HT-29 (cell line): ENCODE measurements at regions not wholly inside any gene's neighbourhood (a gene's known extent, or its start where the extent isn't known, plus 50 kb on each side); places are given as distances from the start of the nearest gene placed in this dataset.

Experiments used
- DNase-seq: peaks from one replicate; pipeline ENCODE4 v3.0.0-alpha.2; 2015; ENCODE audit warnings: low spot score

DNA sequence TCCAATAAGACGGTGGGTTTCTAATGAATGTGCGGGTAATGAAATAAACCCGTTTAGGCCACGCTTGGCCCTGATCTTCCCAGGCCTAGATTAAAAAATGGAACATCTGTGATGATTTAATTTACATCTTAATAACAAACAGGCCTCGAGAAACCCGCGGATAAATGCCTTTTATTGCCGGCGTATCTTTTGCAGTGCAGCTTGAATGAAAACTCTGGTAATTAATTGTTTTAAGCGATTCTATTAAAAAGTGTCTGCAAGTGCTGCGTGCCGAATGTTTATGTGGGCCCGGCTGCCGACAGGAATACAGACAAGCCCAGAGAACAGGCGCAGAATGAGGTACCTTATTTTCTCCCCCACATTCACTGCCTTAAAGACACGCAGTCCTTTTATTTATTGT is 420.7 kb downstream of the MN1 start:
- no peak for DNase-seq

DNA sequence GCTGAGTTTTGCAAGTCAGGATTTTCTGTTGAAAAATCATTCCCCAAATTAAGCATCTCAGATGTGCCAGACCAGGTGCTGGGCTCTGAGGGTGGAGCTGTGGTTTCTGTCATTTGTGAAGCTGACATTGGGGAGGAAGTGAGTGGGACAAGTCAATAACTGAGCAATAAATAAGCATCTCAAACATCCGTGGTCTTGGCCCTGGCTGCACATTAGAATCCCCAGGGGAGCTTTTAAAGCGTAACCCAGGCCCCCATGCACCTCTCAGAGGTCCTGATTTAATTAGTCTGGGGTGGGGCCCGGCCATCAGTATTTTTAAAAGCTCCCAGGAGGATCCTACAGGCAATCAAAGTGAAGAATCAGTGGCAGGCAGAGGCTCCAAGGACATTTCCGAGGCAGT is 420.0 kb downstream of the MN1 start:
- no peak for DNase-seq

DNA sequence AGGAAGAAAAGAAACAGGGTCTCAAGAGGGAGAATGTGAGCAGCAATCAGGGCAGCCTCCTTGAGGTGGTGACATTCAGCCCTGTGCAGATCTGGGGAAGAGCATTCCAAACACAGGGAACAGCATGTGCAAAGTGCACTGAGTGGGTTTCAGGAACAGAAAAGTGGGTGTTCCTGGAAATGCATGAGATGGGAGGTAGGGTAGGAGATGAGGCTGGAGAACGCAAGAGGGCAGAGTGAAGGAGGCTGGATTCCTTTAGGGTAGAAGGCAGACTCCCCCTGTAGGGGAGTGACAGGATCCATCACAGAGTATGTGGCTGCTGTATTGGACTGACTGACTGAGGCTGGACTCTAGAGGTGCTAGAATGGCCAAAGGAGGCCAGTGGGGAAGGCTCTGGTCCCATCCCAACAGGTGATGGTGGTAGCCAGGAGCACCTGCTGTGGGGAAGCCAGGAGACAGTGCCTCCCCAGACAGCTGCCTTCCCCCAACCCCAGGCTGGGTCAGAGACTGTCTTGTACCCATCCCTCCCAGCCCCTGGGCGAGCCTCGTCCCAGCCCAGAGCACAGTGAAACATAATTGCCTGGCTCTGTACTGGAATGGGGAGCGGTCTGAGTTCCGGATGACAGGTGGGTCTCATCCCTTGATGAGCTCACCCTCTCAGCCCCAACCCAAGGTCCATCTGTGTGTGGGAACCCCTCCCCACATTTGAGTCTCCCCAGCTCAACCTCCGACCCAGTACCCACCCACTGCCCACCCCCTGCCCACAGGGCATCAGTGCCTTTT is 419.4 kb downstream of the MN1 start:
- DNase-seq, result no peak

DNA sequence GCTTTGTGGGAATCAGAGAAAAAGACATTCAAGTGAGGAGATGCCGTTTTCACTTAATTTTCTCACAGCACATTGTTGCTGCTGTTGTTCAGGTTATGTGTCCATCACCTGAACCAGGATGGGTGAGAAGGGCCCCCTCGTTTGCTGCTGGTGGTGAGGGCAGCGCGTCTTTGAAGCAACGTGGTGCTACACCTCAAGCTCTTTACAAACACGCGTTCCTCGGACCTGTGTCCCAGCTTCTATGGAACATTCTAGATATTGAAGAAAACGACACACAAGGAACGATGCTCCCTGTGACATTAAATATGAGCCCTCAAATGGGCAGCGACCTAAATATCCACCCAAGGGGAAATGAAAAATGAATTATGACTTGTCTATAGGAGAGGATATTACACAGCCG is 418.6 kb downstream of the MN1 start:
- DNase-seq, result no peak

DNA sequence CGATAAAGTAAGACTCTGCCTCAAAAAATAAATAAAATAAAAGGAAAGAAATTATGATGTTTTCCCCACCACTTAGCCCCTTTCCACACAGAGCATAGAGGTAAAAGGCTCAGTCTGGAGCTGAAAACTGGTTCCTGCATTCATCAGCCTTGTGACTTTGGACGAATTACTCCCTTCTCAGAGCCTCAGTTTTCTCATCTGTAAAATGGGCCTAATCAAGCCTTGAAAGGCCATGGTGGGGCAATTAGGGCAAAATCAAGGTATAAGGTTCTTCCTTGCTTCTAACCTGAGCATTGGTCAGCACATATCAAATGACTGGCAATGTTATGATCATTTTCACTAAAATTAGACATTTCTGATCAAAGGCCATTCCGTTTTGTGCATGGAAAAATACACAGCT is 417.7 kb downstream of the MN1 start:
- DNase-seq, result no peak

DNA sequence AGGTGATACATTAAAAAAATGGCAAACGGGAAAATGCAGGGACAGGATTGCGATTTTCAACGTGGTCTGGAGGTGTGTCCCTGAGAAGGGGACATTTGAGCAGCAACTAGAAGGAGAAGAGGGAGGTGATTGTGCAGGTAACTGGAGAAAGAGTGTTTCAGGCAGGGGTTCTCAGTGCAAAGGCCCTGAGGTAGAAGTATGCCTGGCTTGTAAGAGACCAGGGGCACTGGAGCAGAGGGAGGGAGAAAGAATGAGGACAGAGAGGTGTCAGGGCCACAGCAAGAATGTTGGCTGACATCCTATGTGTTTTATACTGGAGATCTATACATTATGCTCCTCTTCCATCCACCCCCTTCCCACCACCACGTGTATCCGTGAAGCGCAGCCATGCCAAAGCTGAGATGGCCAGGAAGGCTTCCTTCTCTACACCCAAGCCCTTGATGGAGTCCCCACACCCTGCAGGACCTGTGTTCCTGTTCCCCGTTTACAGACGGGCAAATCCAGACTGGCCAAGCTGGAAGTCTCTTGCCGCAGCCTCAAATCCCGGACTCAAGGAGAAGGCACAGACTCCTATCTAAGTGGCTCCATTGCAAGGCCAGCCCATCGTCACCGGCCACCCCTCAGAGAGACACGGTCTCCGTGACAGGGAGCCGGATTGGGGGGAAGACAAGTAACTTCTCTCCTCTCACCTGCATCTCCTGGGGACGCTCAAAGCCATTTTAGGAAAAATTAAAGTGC is 416.1 kb downstream of the MN1 start:
- DNase-seq, result no peak

DNA sequence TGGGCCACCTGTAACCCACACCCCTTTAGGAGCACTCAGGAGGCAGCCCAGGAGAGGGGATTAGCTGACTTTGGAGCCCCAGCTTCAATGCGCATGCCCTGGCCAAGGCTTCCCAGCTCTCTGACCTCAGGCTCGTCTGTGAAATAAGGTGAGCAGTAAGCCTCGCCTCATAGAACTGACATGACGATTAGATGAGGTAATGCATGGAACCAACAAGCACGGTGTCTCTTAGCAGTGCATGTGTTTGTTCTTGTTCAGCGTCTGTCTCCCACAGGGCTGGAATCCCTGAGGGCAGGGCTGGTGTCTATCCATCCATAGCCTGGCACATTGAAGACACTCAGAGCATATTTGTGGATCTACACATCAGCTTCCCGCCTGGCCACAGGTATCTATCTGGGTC is 415.4 kb downstream of the MN1 start:
- DNase-seq, result no peak

DNA sequence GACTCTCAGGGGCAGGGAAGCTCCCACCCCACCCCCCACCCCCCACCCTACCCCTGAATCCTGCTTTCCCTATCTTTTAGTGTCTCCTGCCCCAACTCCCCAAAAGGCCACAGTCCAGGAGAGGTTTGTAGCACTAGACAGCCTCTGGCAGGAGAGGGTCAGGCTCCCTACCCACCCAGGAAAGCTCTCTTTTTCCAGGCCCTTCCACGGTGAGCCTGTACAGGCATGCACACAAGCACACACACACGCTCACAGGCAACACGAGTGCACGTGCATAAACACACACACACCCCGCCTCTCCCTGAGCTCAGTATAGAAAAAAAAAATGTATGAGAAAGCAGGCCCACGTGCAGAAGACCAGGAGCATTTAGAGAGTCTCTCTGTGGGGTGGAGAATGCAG is 414.0 kb downstream of the MN1 start:
- DNase-seq, result no peak

DNA sequence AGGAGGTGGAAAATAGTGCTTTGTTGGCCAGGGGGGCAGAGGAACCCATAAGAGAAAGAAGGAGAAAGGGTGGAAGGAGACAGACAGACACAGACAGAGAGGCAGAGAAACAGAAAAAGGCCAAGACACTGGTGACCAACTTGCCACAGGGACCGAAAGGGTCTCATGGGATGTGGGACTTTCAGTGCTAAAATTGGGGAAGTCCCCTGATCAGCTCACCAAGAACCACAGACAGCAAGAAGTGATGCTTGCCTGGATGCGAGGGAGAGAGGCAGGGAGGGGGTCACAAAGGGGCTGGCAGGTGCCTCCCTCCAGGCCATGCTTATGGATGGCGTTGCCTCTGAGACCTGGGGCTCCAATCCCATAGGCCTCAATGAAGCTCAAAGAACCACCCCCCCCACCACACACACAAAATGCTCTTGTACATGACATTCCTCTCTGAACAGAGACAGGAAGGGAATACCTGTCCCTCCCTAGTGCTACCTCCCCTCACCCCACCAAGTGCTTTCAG is 413.4 kb downstream of the MN1 start:
- no peak for DNase-seq

DNA sequence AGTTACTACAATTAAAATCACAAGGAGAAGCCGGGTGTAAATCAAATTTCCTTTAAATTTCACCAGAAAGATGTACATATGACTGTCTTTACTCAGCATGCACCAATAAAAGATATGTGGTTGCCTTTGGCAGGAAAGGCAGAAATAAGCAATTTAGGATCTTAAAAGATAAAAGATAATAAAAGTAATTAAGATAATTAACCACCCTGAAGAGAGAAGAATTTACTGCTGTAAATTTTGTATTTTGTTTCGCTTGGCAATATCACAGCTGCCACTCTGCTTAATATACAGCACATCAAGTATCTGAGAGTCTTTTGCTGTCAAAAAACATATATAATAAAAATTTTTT is 411.9 kb downstream of the MN1 start:
- no peak for DNase-seq

DNA sequence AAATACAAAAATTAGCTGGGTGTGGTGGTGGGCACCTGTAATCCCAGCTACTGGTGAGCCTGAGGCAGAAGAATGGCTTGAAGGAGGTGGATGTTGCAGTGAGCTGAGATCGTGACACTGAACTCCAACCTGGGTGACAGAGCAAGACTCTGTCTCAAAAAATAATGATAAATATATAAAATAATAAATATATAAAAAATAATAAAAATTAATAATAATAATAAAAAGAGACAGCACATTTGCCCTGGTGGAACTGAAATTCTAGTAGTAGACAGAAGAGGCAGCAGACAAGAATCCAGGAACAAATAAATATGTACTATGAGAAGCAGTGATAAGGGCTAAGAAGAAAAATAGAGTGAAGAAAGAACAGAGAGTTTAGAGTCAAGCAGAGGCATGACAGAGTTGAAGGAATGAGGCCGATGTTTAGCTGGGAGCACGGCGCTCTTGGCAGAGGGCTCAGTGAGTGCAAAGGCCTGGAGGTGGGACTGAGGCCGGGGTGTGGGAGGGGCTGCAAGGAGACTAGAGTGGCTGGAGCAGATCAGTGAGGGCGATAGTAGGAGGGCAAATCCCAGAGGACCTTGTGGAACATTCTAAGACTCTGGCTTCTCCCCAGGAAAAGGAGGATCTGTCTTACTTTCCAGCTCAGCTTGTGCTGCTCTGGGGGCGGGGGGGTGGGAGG is 410.3 kb downstream of the MN1 start:
- DNase-seq, result no peak

DNA sequence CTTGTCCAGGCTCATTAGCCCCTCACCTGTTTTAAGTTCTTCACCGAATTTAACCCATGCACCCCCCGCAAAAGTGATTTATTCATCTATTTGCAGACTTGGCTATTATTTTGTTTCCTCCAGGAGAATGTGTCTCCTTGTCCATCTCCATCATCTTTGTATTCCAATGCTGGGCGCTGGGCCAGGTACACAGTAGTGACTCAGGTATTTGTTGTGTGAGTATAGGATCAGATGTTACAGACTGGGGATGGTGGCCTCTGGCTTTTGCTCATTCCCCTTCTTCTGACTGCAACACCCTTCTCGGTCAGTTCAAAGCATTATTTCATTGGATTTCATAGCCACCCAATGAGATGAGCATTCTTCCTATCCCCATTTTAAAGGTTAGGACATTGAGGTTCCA is 408.2 kb downstream of the MN1 start:
- DNase-seq, result no peak

DNA sequence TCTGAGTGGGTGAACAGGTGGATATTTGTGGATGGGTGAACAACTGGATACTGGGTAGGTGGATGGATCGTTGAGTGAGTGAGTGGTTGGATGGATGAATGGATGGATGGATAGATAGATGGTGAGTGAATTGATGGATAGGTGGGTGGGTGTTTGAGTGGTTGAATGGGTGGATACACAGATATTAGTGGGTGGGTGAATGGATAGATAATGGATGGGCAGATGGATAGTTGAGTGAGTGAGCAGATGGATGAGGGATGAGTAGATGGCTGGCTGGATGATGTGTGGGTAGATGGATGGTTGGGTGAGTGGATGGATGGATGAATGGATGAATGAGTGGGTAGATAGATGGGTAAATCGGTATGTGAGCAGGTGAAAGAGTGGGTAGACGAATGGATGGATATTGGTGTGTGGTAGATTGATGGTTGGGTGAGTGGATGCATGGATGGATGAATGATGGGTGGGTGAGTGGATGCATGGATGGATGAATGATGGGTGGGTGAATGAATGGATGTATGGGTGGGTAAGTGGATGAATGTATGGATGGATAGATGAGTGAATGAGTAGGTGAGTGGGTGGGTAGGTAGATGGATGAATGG is 406.7 kb downstream of the MN1 start:
- no peak for DNase-seq

DNA sequence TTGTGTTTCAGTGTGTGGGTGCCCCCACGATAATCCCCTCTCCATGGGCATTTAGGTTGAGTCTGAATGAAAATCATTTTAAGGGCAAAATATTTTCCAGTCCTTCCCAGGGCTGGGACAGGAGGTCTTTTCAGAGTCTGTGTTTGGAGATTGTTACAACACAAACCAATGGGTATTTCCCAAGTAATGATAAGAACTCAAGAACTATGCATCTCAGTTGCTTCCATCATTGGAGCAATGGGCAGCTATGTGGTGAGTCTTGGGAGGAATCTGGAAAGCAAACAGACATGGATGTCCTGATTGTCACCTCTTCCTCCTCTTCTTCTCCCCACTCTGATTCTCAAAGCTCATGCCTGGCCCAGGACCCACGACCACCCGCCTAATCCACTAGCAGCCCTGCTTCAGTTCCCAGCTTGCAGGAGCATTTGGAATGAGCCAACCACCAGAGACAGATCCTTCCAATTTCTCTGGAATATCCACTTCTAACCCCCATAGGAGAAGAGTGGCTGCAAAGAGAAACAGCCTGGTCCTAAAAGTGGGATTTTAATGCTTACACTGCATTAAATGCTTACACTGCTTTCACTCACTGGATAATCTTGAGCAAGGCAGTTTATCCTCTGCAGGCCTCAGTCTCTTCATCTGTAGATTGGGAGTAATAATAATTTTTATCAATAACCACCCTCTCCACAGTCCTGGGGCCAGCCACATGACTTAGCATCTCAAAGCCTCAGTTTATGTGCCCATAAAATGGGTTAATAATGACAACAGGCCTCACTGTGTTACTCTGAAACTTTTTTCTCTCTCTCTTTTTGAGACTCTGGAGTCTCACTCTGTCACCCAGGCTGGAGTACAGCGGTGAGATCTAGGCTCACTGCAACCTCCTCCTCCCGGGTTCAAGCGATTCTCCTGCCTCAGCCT is 404.3 kb downstream of the MN1 start:
- DNase-seq, result no peak

DNA sequence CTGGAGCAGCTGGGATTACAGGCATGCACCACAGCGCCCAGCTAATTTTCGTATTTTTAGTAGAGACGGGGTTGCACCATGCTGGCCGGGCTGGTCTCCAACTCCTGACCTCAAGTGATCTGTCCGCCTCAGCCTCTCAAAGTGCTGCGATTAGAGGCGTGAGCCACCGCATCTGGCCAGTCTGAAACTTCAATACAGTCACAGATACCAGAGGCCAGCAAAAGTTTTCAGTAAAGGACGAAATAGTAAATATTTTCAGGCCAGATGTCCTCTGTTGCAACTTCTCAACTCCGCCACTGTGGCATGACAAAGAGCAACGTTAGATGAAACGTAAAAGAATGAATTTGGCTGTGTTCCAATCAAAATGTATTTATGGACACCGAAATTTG is 403.6 kb downstream of the MN1 start:
- DNase-seq, result no peak

DNA sequence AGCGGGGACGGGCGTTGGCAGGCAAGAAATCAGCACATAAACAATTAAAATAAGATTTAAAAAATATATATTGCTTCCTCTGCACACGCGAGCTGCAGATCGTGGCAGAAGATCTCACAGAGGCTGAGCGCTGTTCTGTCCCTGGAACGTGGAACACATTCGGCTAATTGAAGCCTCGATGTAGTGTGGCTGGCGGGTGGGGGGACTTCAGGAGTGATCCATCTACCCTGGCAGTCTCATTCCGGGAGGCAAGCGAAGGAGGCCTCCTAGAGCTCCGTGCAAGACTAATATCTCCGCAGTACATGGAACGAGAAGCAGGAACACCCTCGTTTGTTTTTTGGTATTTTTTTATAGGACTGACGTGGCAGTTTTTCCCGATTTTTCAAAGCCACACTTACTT is 402.4 kb downstream of the MN1 start:
- DNase-seq, result no peak

DNA sequence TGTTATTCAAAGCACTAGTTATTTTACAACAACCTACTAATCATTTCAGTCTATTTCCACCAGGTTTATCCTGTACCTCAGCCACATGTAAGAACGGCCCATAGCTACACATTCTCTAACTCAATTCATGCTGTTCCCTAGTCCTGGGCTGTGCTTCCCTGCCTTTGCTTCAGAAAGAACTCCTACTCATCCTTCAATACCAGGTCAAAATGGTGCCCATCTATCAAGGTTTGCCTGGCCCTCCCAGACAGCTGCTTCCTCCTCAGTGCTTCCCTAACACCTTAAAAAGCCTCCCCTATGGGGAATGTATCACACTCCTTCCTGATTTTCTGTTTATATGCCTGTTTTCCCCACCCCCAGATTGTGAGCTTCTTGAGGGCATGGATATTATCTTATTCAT is 400.7 kb downstream of the MN1 start:
- no peak for DNase-seq

DNA sequence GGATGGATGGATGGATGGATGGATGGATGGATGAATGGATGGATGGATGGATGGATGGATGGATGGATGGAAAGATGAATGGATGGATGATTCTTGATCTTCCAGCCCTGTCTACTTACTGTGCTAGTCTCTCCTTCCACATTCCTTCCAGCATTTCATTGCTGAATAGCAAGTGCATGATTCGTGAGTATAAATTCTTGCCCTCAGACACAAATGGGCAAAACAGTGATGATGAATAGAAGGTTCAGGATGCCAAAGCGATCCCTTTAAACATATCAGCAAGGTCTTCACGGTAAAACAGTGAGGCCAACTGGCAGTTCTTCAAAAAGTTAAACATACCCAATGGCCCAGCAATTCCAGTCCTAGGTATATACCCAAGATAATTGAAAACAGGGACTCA is 400.2 kb downstream of the MN1 start:
- DNase-seq, result no peak

DNA sequence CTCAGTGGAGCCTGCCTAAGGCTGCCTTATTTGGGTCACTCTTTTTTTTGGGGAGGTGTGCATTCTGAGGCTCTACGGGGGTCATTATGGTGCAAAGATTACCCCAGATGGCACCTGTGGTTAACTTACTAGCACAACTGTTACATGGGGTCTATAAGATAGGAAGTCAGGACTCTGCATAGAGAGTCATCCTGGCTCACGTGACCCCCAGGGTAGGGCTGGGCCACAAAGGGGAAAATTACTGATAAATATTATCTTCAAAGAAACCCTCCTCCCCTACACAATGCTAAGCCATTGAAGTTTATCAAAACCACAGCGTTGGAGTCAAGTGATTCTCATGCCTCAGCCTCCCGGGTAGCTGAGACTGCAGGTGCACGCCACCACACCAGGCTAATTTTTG is 397.1 kb downstream of the MN1 start:
- no peak for DNase-seq

DNA sequence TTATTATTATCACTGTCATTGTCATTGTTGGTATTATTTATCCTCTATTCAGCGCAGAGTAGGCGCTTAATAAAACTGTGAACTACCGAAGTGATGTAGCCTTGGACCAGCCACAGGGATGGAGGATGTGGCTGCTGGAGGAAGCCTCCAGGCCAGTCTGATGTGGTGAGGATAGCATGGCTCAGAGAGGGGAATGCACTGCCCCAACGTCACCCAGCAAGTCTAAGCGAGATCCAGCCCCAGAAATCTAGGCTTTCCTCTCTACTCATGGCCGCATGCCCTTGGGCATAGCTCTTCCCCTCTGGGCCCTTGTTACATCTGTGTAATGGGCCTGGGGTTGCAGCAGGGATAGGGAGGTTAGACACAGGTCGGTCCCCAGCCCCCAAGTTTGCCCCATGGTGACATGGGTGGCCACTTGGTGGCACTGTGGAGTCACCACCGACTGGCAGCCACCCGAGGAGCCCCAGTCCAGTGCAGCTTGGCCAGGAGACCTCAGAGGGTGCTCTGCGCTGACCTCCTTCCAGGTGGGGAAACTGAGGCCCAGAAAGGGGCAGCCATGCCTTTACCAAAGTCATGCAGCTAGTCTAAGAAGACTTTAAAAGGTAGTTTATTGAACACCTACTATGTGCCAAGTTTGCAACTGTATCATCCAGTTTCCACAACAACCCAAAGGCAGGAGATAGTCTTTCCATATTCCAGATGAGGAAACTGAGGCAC is 395.7 kb downstream of the MN1 start:
- peak; percentile 32 for DNase-seq
